GM21529 (cell line): ENCODE measurements at regions not wholly inside any gene's neighbourhood (a gene's known extent, or its start where the extent isn't known, plus 50 kb on each side); places are given as distances from the start of the nearest gene placed in this dataset.
"Not testable (repeated sequence)": the region's sequence is repeated elsewhere in the genome, so short reads cannot be mapped to it uniquely, and the experiment has no call there.

Experiments
- ATAC-seq: cut with Tn5 transposase; IDR thresholded peaks from one replicate; pipeline ENCODE4 v1.9.1; 2021; ENCODE audit not compliant: unreplicated experiment

GRCh38 chr18:29930231-29930630 is 1112.3 kb downstream of the DSC3 start:
- no peak for ATAC-seq

GRCh38 chr18:29928081-29928480 is 1114.5 kb downstream of the DSC3 start:
- ATAC-seq, result no peak

GRCh38 chr18:29925566-29925965 is 1117.0 kb downstream of the DSC3 start:
- no peak for ATAC-seq

- no peak for ATAC-seq
Measured at GRCh38 chr18:29912351-29912750, 1130.2 kb downstream of the DSC3 start.

GRCh38 chr18:29892960-29893558 is 1149.5 kb downstream of the DSC3 start:
- no peak for ATAC-seq

- ATAC-seq, result no peak
Measured at GRCh38 chr18:29883114-29883513, 1159.4 kb downstream of the DSC3 start.

- ATAC-seq, result no peak
Measured at GRCh38 chr18:29882620-29883019, 1159.9 kb downstream of the DSC3 start.

GRCh38 chr18:29879763-29880162 is 1162.8 kb downstream of the DSC3 start:
- ATAC-seq, result no peak

- no peak for ATAC-seq
Measured at GRCh38 chr18:29874519-29875098, 1167.9 kb downstream of the DSC3 start.

GRCh38 chr18:29873211-29873610 is 1169.3 kb downstream of the DSC3 start:
- no peak for ATAC-seq

GRCh38 chr18:29871246-29871645 is 1171.3 kb downstream of the DSC3 start:
- no peak for ATAC-seq

- no peak for ATAC-seq
Measured at GRCh38 chr18:29862824-29863223, 1179.7 kb downstream of the DSC3 start.

- ATAC-seq, result no peak
Measured at GRCh38 chr18:29855637-29856036, 1186.9 kb downstream of the DSC3 start.

- no peak for ATAC-seq
Measured at GRCh38 chr18:29853126-29853525, 1189.4 kb downstream of the DSC3 start.

GRCh38 chr18:29849144-29849543 is 1193.4 kb downstream of the DSC3 start:
- ATAC-seq, result no peak

- no peak for ATAC-seq
Measured at GRCh38 chr18:29841631-29842030, 1200.9 kb downstream of the DSC3 start.

GRCh38 chr18:29840089-29840488 is 1202.5 kb downstream of the DSC3 start:
- no peak for ATAC-seq

GRCh38 chr18:29838961-29839360 is 1203.6 kb downstream of the DSC3 start:
- ATAC-seq, result not testable (repeated sequence)

- ATAC-seq, result no peak
Measured at GRCh38 chr18:29838556-29838955, 1204.0 kb downstream of the DSC3 start.

- no peak for ATAC-seq
Measured at GRCh38 chr18:29823671-29824070, 1218.9 kb downstream of the DSC3 start.

- no peak for ATAC-seq
Measured at GRCh38 chr18:29821544-29821943, 1221.0 kb downstream of the DSC3 start.

- ATAC-seq, result no peak
Measured at GRCh38 chr18:29811519-29811918, 1231.0 kb downstream of the DSC3 start.

GRCh38 chr18:29780816-29781215 is 1261.7 kb downstream of the DSC3 start:
- ATAC-seq, result no peak
